Keratinocyte (primary cell): ENCODE measurements at regions not wholly inside any gene's neighbourhood (a gene's known extent, or its start where the extent isn't known, plus 50 kb on each side); places are given as distances from the start of the nearest gene placed in this dataset.

Experiments used
- DNase-seq: peaks from one replicate; pipeline ENCODE4 v3.0.0-alpha.2; 2011; ENCODE audit warnings: low read depth, missing footprints, low spot score
- FAIRE-seq: peaks from 2 replicates; lab custom pipeline; 2011; peaks lifted over from hg19 to GRCh38; lab: Jason Lieb, UNC
- H2AFZ ChIP-seq: 2 replicates; pipeline ENCODE4 v1.6.0; 2012; ENCODE audit warnings: low read length, control low read depth, inconsistent platforms; ENCODE audit not compliant: control insufficient read depth
- H3K27ac ChIP-seq: 2 replicates; pipeline ENCODE4 v1.5.1; 2011; ENCODE audit warnings: low read length; ENCODE audit not compliant: control insufficient read depth, insufficient read depth
- H3K27me3 ChIP-seq: 3 replicates; pipeline ENCODE4 v1.6.0; 2011; ENCODE audit warnings: low read length; ENCODE audit not compliant: control insufficient read depth, insufficient read depth; ENCODE audit errors: extremely low read depth
- H3K36me3 ChIP-seq, 2 experiments: 2 replicates in 1 of 2; 3 replicates in 1 of 2; pipeline ENCODE4 v1.5.1; 2011; ENCODE audit warnings: low read length in 2 of 2, mild to moderate bottlenecking in 1 of 2; ENCODE audit not compliant: control insufficient read depth in 2 of 2, insufficient read depth in 2 of 2; ENCODE audit errors: extremely low read depth in 1 of 2
- H3K4me1 ChIP-seq: 3 replicates; pipeline ENCODE4 v1.5.1; 2011; ENCODE audit warnings: low read length; ENCODE audit not compliant: control insufficient read depth, insufficient read depth; ENCODE audit errors: extremely low read depth
- H3K4me2 ChIP-seq: 3 replicates; pipeline ENCODE4 v1.6.0; 2011; ENCODE audit warnings: low read depth, low read length; ENCODE audit not compliant: control insufficient read depth, insufficient read depth; ENCODE audit errors: extremely low read depth
- H3K4me3 ChIP-seq, 3 experiments: fragments of 200-600 bp in 1 of 3; sonication (generic) in 1 of 3; 2 replicates in 2 of 3; 3 replicates in 1 of 3; pipeline ENCODE4 v1.5.1; 2011 to 2016; ENCODE audit warnings: low read length in 3 of 3, mild to moderate bottlenecking in 3 of 3, control low read depth in 2 of 3, inconsistent platforms in 1 of 3, low read depth in 1 of 3, mixed read lengths in 1 of 3, mixed run types in 1 of 3, moderate library complexity in 1 of 3; ENCODE audit not compliant: control insufficient read depth in 2 of 3, insufficient read depth in 2 of 3; ENCODE audit errors: extremely low read depth in 1 of 3
- H3K79me2 ChIP-seq: 2 replicates; pipeline ENCODE4 v1.6.0; 2012; ENCODE audit warnings: low read length; ENCODE audit not compliant: control insufficient read depth, insufficient read depth
- H3K9ac ChIP-seq: 3 replicates; pipeline ENCODE4 v1.6.0; 2011; ENCODE audit warnings: low read length; ENCODE audit not compliant: control insufficient read depth, insufficient read depth; ENCODE audit errors: extremely low read depth
- H3K9me1 ChIP-seq: 3 replicates; pipeline ENCODE4 v1.6.0; 2011; ENCODE audit warnings: low read length; ENCODE audit not compliant: control insufficient read depth, insufficient read depth; ENCODE audit errors: extremely low read depth
- H3K9me3 ChIP-seq: 2 replicates; pipeline ENCODE4 v1.5.1; 2012; ENCODE audit warnings: low read depth, low read length; ENCODE audit not compliant: control insufficient read depth
- H4K20me1 ChIP-seq: 3 replicates; pipeline ENCODE4 v1.6.0; 2011; ENCODE audit warnings: low read length; ENCODE audit not compliant: control insufficient read depth, insufficient read depth; ENCODE audit errors: extremely low read depth
- EZH2 ChIP-seq: IDR thresholded peaks from one replicate; pipeline ENCODE4 v1.6.1; 2012; ENCODE audit warnings: inconsistent platforms, mild to moderate bottlenecking, low read length, moderate library complexity
- dilution Hi-C: fragments of 300-500 bp; cut with MboI; formaldehyde crosslinking; loops from one replicate; pipeline ENCODE4 v1.7.0; 2020; ENCODE audit warnings: low sequenced_read_pairs; ENCODE audit not compliant: extremely low pct_ligation_motif_present
- TF ChIP-seq, protein P1 (sequence below), 3 experiments: IDR thresholded peaks in 1 of 3; conservative IDR thresholded peaks in 1 of 3; optimal IDR thresholded peaks in 1 of 3; 2 replicates in 2 of 3; 3 replicates in 1 of 3; pipeline versions ENCODE3 to v1.5.1; 2011; ENCODE audit warnings: low read length in 3 of 3, mild to moderate bottlenecking in 3 of 3, moderate library complexity in 2 of 3, control low read depth in 1 of 3, inconsistent platforms in 1 of 3; ENCODE audit not compliant: insufficient read depth in 2 of 3; ENCODE audit errors: extremely low read depth in 1 of 3

DNA sequence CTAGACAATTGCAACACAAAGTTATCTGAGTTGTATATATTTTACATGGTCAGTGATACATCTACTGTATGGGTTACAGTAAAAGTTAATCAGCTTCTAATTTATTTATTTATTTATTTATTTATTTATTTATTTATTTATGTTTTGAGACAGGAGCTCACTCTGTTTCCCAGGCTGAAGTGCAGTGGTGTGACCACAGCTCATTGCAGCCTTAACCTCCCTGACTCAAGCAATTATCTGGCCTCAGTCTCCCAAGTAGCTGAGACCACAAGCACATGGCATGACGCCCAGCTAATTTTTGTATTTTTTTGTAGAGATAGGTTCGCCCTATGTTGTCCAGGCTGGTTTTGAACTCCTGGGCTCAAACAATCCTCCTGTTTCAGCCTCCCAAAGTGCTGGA, 241.6 kb downstream of the PTPRC start:
- H3K4me2 ChIP-seq, result no peak overlapping the region
- H4K20me1 ChIP-seq, result no peaks in the 10 kb centered on the region
- H2AFZ ChIP-seq, result no peak overlapping the region
- DNase-seq (no peak), FAIRE-seq (no peak)
- no peaks in the 10 kb centered on the region for H3K27me3 ChIP-seq
- H3K79me2 ChIP-seq, result peaks cover 10% of the 10 kb centered on the region
- H3K9me3 ChIP-seq, result no peaks in the 10 kb centered on the region
- dilution Hi-C loops, result no loop called here
- H3K36me3 ChIP-seq, result no peaks in the 10 kb centered on the region
- no peak for TF ChIP-seq EZH2
- TF ChIP-seq, protein P1, sequence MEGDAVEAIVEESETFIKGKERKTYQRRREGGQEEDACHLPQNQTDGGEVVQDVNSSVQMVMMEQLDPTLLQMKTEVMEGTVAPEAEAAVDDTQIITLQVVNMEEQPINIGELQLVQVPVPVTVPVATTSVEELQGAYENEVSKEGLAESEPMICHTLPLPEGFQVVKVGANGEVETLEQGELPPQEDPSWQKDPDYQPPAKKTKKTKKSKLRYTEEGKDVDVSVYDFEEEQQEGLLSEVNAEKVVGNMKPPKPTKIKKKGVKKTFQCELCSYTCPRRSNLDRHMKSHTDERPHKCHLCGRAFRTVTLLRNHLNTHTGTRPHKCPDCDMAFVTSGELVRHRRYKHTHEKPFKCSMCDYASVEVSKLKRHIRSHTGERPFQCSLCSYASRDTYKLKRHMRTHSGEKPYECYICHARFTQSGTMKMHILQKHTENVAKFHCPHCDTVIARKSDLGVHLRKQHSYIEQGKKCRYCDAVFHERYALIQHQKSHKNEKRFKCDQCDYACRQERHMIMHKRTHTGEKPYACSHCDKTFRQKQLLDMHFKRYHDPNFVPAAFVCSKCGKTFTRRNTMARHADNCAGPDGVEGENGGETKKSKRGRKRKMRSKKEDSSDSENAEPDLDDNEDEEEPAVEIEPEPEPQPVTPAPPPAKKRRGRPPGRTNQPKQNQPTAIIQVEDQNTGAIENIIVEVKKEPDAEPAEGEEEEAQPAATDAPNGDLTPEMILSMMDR (optimal IDR thresholded peaks at IDR 0.05 in 1 of 3, IDR thresholded peaks at IDR 0.05 in 1 of 3, conservative IDR thresholded peaks at IDR 0.05 in 1 of 3; ENCODE audit: extremely low read depth in 1 of 3, insufficient read depth in 2 of 3, low read length in 3 of 3), result no peak
- peaks cover 15% of the 10 kb centered on the region for H3K4me1 ChIP-seq
- H3K9me1 ChIP-seq, result no peaks in the 10 kb centered on the region
- H3K4me3 ChIP-seq, result no peak overlapping the region
- H3K27ac ChIP-seq, result peak overlapping the region; percentile 95
- H3K9ac ChIP-seq, result no peak overlapping the region

DNA sequence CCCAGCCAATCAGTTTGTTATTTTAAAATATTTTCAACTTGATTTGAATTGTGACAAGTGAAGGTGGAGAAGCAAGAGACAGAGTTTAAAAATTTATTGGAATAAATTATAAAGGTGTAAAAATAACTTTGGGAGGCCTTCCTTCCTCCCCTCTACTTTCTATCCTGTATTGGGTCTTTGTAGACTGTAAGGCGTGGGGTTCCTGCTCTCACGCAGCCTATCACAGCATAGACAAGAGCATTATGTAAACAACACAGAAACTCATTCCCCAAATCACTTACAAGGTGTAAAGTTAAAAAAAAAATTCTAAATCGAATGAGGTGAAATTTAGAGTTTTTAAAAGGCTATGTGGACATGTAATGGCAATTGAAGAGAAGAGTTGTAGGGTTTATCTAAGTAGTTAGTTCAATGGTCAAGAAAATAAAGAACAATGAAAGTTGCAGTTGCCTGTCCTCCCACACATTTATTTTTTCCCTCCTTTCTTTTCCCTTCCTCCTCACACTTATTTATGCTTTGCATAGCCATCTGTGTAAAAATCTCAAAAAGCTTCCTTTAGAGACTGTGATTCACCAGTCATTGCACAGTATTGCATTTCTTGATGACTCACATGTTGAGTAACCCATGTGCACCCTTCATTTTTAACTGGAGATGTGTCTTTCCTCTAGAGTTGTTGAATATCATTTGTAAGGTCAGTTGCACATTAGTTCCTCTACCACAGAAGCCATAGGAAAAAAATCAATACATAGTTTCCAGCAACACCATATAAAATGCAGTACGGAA, 242.2 kb downstream of the PTPRC start:
- no peak for TF ChIP-seq EZH2
- TF ChIP-seq, protein P1 (optimal IDR thresholded peaks at IDR 0.05 in 1 of 3, IDR thresholded peaks at IDR 0.05 in 1 of 3, conservative IDR thresholded peaks at IDR 0.05 in 1 of 3; ENCODE audit: extremely low read depth in 1 of 3, insufficient read depth in 2 of 3, low read length in 3 of 3), result no peak

More for the DNA sequence above, 242.2 kb downstream of the PTPRC start:
- Histone ChIP-seq H3K36me3 (no peaks in the 10 kb centered on the region), H3K9me3 (no peaks in the 10 kb centered on the region), H2AFZ (no peak overlapping the region), H3K4me3 (no peak overlapping the region), H3K9me1 (no peaks in the 10 kb centered on the region), H4K20me1 (no peaks in the 10 kb centered on the region), H3K9ac (peak overlapping the region; percentile 53), H3K27me3 (no peaks in the 10 kb centered on the region), H3K27ac (peak overlapping the region; percentile 95), H3K4me1 (peaks cover 15% of the 10 kb centered on the region), H3K4me2 (peak overlapping the region; percentile 29), H3K79me2 (peaks cover 10% of the 10 kb centered on the region)
- dilution Hi-C loops, result no loop called here
- FAIRE-seq (peak; percentile 82), DNase-seq (peak; percentile 36)
